Spleen (tissue), 7 donors: ENCODE measurements at regions not wholly inside any gene's neighbourhood (a gene's known extent, or its start where the extent isn't known, plus 50 kb on each side); places are given as distances from the start of the nearest gene placed in this dataset.

Experiments
- CTCF ChIP-seq, 11 experiments: fragments of 200-600 bp in 7 of 11; fragments of 450-650 bp in 4 of 11; sonication (generic) in 4 of 11; IDR thresholded peaks in 8 of 11; conservative IDR thresholded peaks in 3 of 11; 1 replicate in 7 of 11; 2 replicates in 4 of 11; pipeline versions ENCODE4 v1.4.0 to v1.8.0; 2016 to 2021; ENCODE audit warnings: antibody characterized with exemption in 11 of 11, inconsistent platforms in 4 of 11, mild to moderate bottlenecking in 1 of 11
- POLR2A ChIP-seq, 3 donors: fragments of 450-650 bp; IDR thresholded peaks; one replicate each; pipeline ENCODE4 v1.5.1; 2017; ENCODE audit warnings: antibody characterized with exemption in 3 of 3, mild to moderate bottlenecking in 1 of 3
- POLR2AphosphoS5 ChIP-seq, 3 donors: sonication (generic); formaldehyde crosslinking; IDR thresholded peaks; one replicate each; pipeline ENCODE4 v1.5.1; 2017; ENCODE audit warnings: antibody characterized with exemption in 3 of 3
- donor health status: DM: no; HTN: no; CAD: no; lungs with moderate emphysema.
- donor health status: DM: no; HTN: no; CAD: no.
- donor health status: DM: no; HTN: no; CAD: no.

- TF ChIP-seq CTCF (IDR thresholded peaks at IDR 0.05 in 8 of 11, conservative IDR thresholded peaks at IDR 0.05 in 3 of 11) (no peak), POLR2AphosphoS5 (IDR thresholded peaks at IDR 0.05) (no peak), POLR2A (IDR thresholded peaks at IDR 0.05) (no peak)
Observed at GRCh38 chr3:99013777-99014315, 112.4 kb upstream of the DCBLD2 start.
